SU-DHL-6 (cell line): ENCODE measurements at regions not wholly inside any gene's neighbourhood (a gene's known extent, or its start where the extent isn't known, plus 50 kb on each side); places are given as distances from the start of the nearest gene placed in this dataset.
"Not testable (repeated sequence)": the region's sequence is repeated elsewhere in the genome, so short reads cannot be mapped to it uniquely, and the experiment has no call there.

Experiments used
- H2AFZ ChIP-seq: fragments of 200-600 bp; sonication (generic); 2 replicates; pipeline ENCODE4 v1.6.1; 2014; ENCODE audit warnings: low read depth, mild to moderate bottlenecking, moderate library complexity, mixed read lengths, antibody characterized with exemption, low read length; ENCODE audit not compliant: severe bottlenecking
- H3F3A ChIP-seq: fragments of 200-600 bp; shearing (Covaris generic); 2 replicates; pipeline ENCODE4 v1.6.0; 2016; ENCODE audit warnings: antibody characterized with exemption, mild to moderate bottlenecking; ENCODE audit not compliant: insufficient read depth
- H3K27ac ChIP-seq: fragments of 200-600 bp; sonication (generic); 2 replicates; pipeline ENCODE4 v1.5.1; 2016; ENCODE audit warnings: low read depth, mild to moderate bottlenecking, low read length, moderate library complexity, mixed read lengths
- H3K27me3 ChIP-seq: fragments of 200-600 bp; sonication (generic), shearing (Covaris generic); 2 replicates; pipeline ENCODE4 v1.6.0; 2014; ENCODE audit warnings: mild to moderate bottlenecking, low read length
- H3K36me3 ChIP-seq: fragments of 200-600 bp; sonication (generic); 2 replicates; pipeline ENCODE4 v1.6.1; 2014; ENCODE audit warnings: mild to moderate bottlenecking, low read length, mixed read lengths
- H3K4me2 ChIP-seq: fragments of 300-600, 200-600 bp; shearing (Covaris generic), sonication (generic); 2 replicates; pipeline ENCODE4 v1.6.0; 2014; ENCODE audit warnings: low read length, low read depth, mild to moderate bottlenecking; ENCODE audit not compliant: poor library complexity, severe bottlenecking
- H3K4me3 ChIP-seq: fragments of 200-600 bp; sonication (generic); 2 replicates; pipeline ENCODE4 v1.5.1; 2014; ENCODE audit warnings: antibody characterized with exemption, low read length, mild to moderate bottlenecking, mixed read lengths; ENCODE audit not compliant: insufficient read depth, poor library complexity, severe bottlenecking
- H3K79me2 ChIP-seq: fragments of 200-600 bp; sonication (generic); 2 replicates; pipeline ENCODE4 v1.6.1; 2014; ENCODE audit warnings: mild to moderate bottlenecking, low read length, moderate library complexity; ENCODE audit not compliant: insufficient read depth
- H3K9ac ChIP-seq: fragments of 200-600 bp; sonication (generic); 2 replicates; pipeline ENCODE4 v1.7.0; 2014; ENCODE audit warnings: mild to moderate bottlenecking, low read length
- H3K9me2 ChIP-seq: fragments of 200-600 bp; sonication (generic); replicated peaks from 2 replicates; pipeline ENCODE4 v1.6.1; 2014; ENCODE audit warnings: low read length; ENCODE audit not compliant: insufficient read depth
- H3K9me3 ChIP-seq: fragments of 200-600 bp; sonication (generic); 2 replicates; pipeline ENCODE4 v1.6.1; 2014; ENCODE audit warnings: low read length, mixed read lengths; ENCODE audit not compliant: insufficient read depth
- H4K20me1 ChIP-seq: fragments of 200-600 bp; sonication (generic); 2 replicates; pipeline ENCODE4 v1.6.1; 2014; ENCODE audit warnings: low read depth, mild to moderate bottlenecking, antibody characterized with exemption, low read length, moderate library complexity, mixed read lengths
- CTCF ChIP-seq: fragments of 200-600 bp; sonication (generic); IDR thresholded peaks from one replicate; pipeline ENCODE4 v1.5.1; 2017; ENCODE audit warnings: antibody characterized with exemption, mild to moderate bottlenecking, low read length, moderate library complexity; ENCODE audit not compliant: insufficient read depth, poor library complexity, severe bottlenecking
- EZH2phosphoT487 ChIP-seq: fragments of 200-600 bp; sonication (generic), shearing (Covaris generic); conservative IDR thresholded peaks from 2 replicates; pipeline ENCODE4 v1.6.1; 2018; ENCODE audit warnings: mild to moderate bottlenecking, antibody characterized with exemption, low read length, moderate library complexity, mixed read lengths

DNA sequence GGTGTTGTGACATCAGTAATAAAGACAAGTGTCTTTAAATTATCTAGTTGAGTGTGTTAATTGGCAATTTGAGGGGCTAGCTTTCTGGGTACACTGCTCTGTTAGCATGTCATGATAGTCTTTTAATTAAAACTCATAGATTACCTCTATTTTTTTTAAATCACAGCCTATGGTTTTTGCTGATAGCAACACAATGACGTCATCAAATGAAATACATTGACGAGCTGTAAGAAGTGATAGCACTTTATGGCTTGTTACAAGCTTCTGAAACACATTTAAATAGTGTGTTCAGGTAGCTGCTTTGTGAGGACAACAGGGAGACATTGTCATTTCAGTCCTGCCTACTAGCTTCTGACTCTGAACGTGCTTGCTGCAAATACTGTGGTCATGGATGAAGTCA is 600.5 kb upstream of the EDIL3 start:
- Histone ChIP-seq H3K9me3 (no peaks in the 10 kb centered on the region), H3F3A (no peaks in the 10 kb centered on the region), H3K9ac (no peak overlapping the region), H3K27me3 (no peaks in the 10 kb centered on the region), H3K4me2 (no peak overlapping the region), H3K9me2 (no peaks in the 10 kb centered on the region), H3K36me3 (no peaks in the 10 kb centered on the region), H4K20me1 (no peaks in the 10 kb centered on the region), H3K4me3 (no peak overlapping the region), H3K79me2 (no peaks in the 10 kb centered on the region), H3K27ac (no peak overlapping the region), H2AFZ (no peak overlapping the region)
- TF ChIP-seq EZH2phosphoT487 (no peak), CTCF (no peak)

DNA sequence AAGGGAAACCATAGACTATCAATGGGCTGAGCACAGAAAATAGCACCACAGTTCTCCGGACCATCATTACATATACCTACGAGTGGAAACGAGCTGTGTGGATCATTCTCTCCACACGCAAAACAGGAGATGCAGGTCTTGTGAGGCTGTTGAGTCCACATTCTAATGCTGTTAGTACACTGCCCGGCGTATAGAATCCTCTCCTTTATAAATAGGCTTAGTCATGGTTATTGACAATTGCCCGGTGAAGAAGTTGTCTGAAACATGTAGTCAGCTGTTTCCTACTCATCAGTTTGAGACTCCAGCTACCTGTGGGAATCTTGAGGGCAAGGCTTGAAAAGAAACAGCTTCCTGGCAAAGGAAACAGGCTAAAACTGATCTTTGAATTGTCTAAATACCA is 602.0 kb upstream of the EDIL3 start:
- no peaks in the 10 kb centered on the region for H3K27me3 ChIP-seq
- no peak overlapping the region for H3K4me2 ChIP-seq
- no peak overlapping the region for H3K4me3 ChIP-seq
- no peaks in the 10 kb centered on the region for H3F3A ChIP-seq
- H3K27ac ChIP-seq: no peak overlapping the region
- no peaks in the 10 kb centered on the region for H3K9me2 ChIP-seq
- no peaks in the 10 kb centered on the region for H4K20me1 ChIP-seq
- no peak overlapping the region for H3K9ac ChIP-seq
- H3K79me2 ChIP-seq: no peaks in the 10 kb centered on the region
- H3K36me3 ChIP-seq: no peaks in the 10 kb centered on the region
- TF ChIP-seq EZH2phosphoT487 (no peak), CTCF (no peak)
- no peak overlapping the region for H2AFZ ChIP-seq
- H3K9me3 ChIP-seq: no peaks in the 10 kb centered on the region

- no peak overlapping the region for H2AFZ ChIP-seq
- no peak overlapping the region for H3K4me2 ChIP-seq
- H3K36me3 ChIP-seq: no peaks in the 10 kb centered on the region
- H3K9me2 ChIP-seq: no peaks in the 10 kb centered on the region
- no peaks in the 10 kb centered on the region for H3K27me3 ChIP-seq
- H3K4me3 ChIP-seq: no peak overlapping the region
- no peak overlapping the region for H3K27ac ChIP-seq
- no peaks in the 10 kb centered on the region for H4K20me1 ChIP-seq
- TF ChIP-seq EZH2phosphoT487: no peak
- TF ChIP-seq CTCF: no peak
- no peak overlapping the region for H3K9ac ChIP-seq
- no peaks in the 10 kb centered on the region for H3K9me3 ChIP-seq
- H3F3A ChIP-seq: no peaks in the 10 kb centered on the region
- H3K79me2 ChIP-seq: no peaks in the 10 kb centered on the region
These were observed 616.0 kb upstream of the EDIL3 start for GRCh38 chr5:85000671-85001070.

DNA sequence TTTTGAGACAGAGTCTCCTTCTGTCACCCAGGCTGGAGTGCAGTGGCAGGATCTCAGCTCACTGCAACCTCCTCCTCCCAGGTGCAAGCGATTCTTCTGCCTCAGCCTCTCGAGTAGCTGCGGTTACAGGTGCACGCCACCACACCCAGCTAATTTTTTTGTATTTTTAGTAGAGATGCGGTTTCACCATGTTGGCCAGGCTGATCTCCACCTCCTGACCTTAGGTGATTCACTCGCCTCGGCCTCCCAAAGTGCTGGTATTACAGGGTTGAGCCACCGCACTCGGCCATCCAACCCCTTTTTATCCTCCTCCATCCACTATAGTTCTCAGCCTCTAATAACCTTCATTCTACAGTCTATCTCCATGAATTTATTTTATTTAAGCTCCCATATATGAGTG is 617.3 kb upstream of the EDIL3 start:
- H3K9me3 ChIP-seq, H3K27ac ChIP-seq: not testable (repeated sequence)

More for the DNA sequence above, 617.3 kb upstream of the EDIL3 start:
- not testable (repeated sequence) for H3K9ac ChIP-seq, H3K4me2 ChIP-seq, H3K27me3 ChIP-seq, H3K79me2 ChIP-seq, H3K4me3 ChIP-seq, H2AFZ ChIP-seq, H3K36me3 ChIP-seq, H3K9me2 ChIP-seq, H4K20me1 ChIP-seq, H3F3A ChIP-seq
